Endothelial cell of umbilical vein (primary cell): ENCODE measurements at regions not wholly inside any gene's neighbourhood (a gene's known extent, or its start where the extent isn't known, plus 50 kb on each side); places are given as distances from the start of the nearest gene placed in this dataset.

Source experiments
- BruUV-seq: library from RNA; stranded (reverse); fragments of 400-500 nt; replicated peaks from 2 replicates; lab custom pipeline; 2021; lab: Mats Ljungman, UMichigan
- CTCF ChIA-PET: fragments of 300-600, 350-600 bp; sonication (Branson Sonifier 250); formaldehyde crosslinking; loops from one replicate; lab custom pipeline; 2021; ENCODE audit warnings: antibody characterized with exemption, inconsistent platforms; lab: Charles Lee
- POLR2A ChIA-PET: fragments of 300-600, 350-600 bp; sonication (Branson Sonifier 250); formaldehyde crosslinking; loops from one replicate; lab custom pipeline; 2021; ENCODE audit warnings: antibody characterized with exemption, inconsistent platforms; lab: Charles Lee
- DNase-seq: peaks from one replicate; pipeline ENCODE4 v3.0.0-alpha.2; 2011; ENCODE audit warnings: low read depth, low spot score
- FAIRE-seq: peaks from 2 replicates; lab custom pipeline; 2011; peaks lifted over from hg19 to GRCh38; lab: Jason Lieb, UNC
- H2AFZ ChIP-seq: 2 replicates; pipeline ENCODE4 v1.6.0; 2012; ENCODE audit warnings: low read depth, low read length, control low read depth, inconsistent platforms
- H3K27ac ChIP-seq: 2 replicates; pipeline ENCODE4 v1.5.1; 2011; ENCODE audit warnings: low read depth, mild to moderate bottlenecking, control low read depth, low read length, moderate library complexity; ENCODE audit not compliant: insufficient read depth
- H3K27me3 ChIP-seq, 2 experiments: 2 replicates each; pipeline versions ENCODE4 v1.6.0 to v1.6.1; 2011; ENCODE audit warnings: low read length in 2 of 2, mixed read lengths in 1 of 2; ENCODE audit not compliant: control insufficient read depth in 2 of 2, insufficient read depth in 2 of 2
- H3K36me3 ChIP-seq, 2 experiments: 2 replicates in 1 of 2; 3 replicates in 1 of 2; pipeline ENCODE4 v1.5.1; 2011; ENCODE audit warnings: low read length in 2 of 2, mild to moderate bottlenecking in 1 of 2, moderate library complexity in 1 of 2; ENCODE audit not compliant: control insufficient read depth in 2 of 2, insufficient read depth in 2 of 2; ENCODE audit errors: extremely low read depth in 1 of 2
- H3K4me1 ChIP-seq: 3 replicates; pipeline ENCODE4 v1.5.1; 2011; ENCODE audit warnings: mild to moderate bottlenecking, low read length; ENCODE audit not compliant: control insufficient read depth, insufficient read depth; ENCODE audit errors: extremely low read depth
- H3K4me2 ChIP-seq: 2 replicates; pipeline ENCODE4 v1.6.1; 2011; ENCODE audit warnings: low read length, control low read depth, mixed read lengths; ENCODE audit not compliant: insufficient read depth
- H3K4me3 ChIP-seq, 3 experiments: fragments of 200-600 bp in 1 of 3; sonication (generic), shearing (Covaris generic) in 1 of 3; replicated peaks in 1 of 3; 2 replicates each; pipeline ENCODE4 v1.5.1; 2011 to 2016; ENCODE audit warnings: control low read depth in 3 of 3, low read length in 3 of 3, mild to moderate bottlenecking in 2 of 3, inconsistent platforms in 1 of 3, low read depth in 1 of 3, moderate library complexity in 1 of 3; ENCODE audit not compliant: insufficient read depth in 1 of 3
- H3K79me2 ChIP-seq: 2 replicates; pipeline ENCODE4 v1.6.0; 2012; ENCODE audit warnings: low read length, inconsistent platforms; ENCODE audit not compliant: control insufficient read depth, insufficient read depth
- H3K9ac ChIP-seq: replicated peaks from 2 replicates; pipeline ENCODE3; 2011; ENCODE audit warnings: low read length, control low read depth; ENCODE audit not compliant: insufficient read depth; ENCODE audit errors: extremely low read depth
- H3K9me1 ChIP-seq: replicated peaks from 3 replicates; pipeline ENCODE4 v1.6.0; 2011; ENCODE audit warnings: mild to moderate bottlenecking, low read length; ENCODE audit not compliant: control insufficient read depth, insufficient read depth; ENCODE audit errors: extremely low read depth
- H3K9me3 ChIP-seq: replicated peaks from 2 replicates; pipeline ENCODE4 v1.5.1; 2012; ENCODE audit warnings: low read length, inconsistent platforms; ENCODE audit not compliant: control insufficient read depth, insufficient read depth
- H4K20me1 ChIP-seq: replicated peaks from 2 replicates; pipeline ENCODE3; 2011; ENCODE audit warnings: mild to moderate bottlenecking, low read length; ENCODE audit not compliant: control insufficient read depth, insufficient read depth; ENCODE audit errors: extremely low read depth
- CTCF ChIP-seq, 2 donors: IDR thresholded peaks; 1 replicate in 1 of 2; 2 replicates in 1 of 2; pipeline ENCODE4 v1.5.1; 2011; ENCODE audit warnings: low read length in 2 of 2, mild to moderate bottlenecking in 2 of 2, moderate library complexity in 2 of 2, control low read depth in 1 of 2, inconsistent platforms in 1 of 2, low read depth in 1 of 2; ENCODE audit not compliant: insufficient read depth in 1 of 2; ENCODE audit errors: extremely low read depth in 1 of 2
- EZH2 ChIP-seq: IDR thresholded peaks from 2 replicates; pipeline ENCODE4 v1.6.1; 2012; ENCODE audit warnings: borderline replicate concordance, low read depth, mild to moderate bottlenecking, moderate library complexity, low read length, inconsistent platforms; ENCODE audit not compliant: severe bottlenecking
- FOS ChIP-seq: IDR thresholded peaks from 2 replicates; pipeline ENCODE4 v1.6.1; 2011; ENCODE audit warnings: mild to moderate bottlenecking, low read length, moderate library complexity, borderline replicate concordance; ENCODE audit not compliant: insufficient read depth
- GATA2 ChIP-seq: IDR thresholded peaks from 2 replicates; pipeline ENCODE4 v1.7.0; 2011; ENCODE audit warnings: low read depth, mild to moderate bottlenecking, moderate library complexity, mixed read lengths, low read length; ENCODE audit not compliant: insufficient read length, insufficient read depth
- JUN ChIP-seq: IDR thresholded peaks from 2 replicates; pipeline ENCODE4 v1.6.1; 2011; ENCODE audit warnings: borderline replicate concordance, low read depth; ENCODE audit not compliant: insufficient read length, insufficient read depth
- MAX ChIP-seq: IDR thresholded peaks from 2 replicates; pipeline ENCODE4 v1.6.1; 2011; ENCODE audit not compliant: insufficient read depth, insufficient read length
- MYC ChIP-seq: IDR thresholded peaks from one replicate; pipeline ENCODE4 v1.6.1; 2011; ENCODE audit warnings: mild to moderate bottlenecking, low read depth, low read length
- POLR2A ChIP-seq: IDR thresholded peaks from 2 replicates; pipeline ENCODE4 v1.6.1; 2012; ENCODE audit warnings: low read depth, mild to moderate bottlenecking, control low read depth, low read length
- POLR2AphosphoS5 ChIP-seq: IDR thresholded peaks from 2 replicates; pipeline ENCODE4 v1.6.1; 2012; ENCODE audit warnings: low read depth, mild to moderate bottlenecking, control low read depth, low read length, moderate library complexity; ENCODE audit not compliant: insufficient read depth
- dilution Hi-C: fragments of 300-500 bp; cut with MboI; formaldehyde crosslinking; loops from one replicate; pipeline ENCODE4 v1.15.0; 2019; ENCODE audit warnings: low sequenced_read_pairs; ENCODE audit not compliant: extremely low pct_ligation_motif_present
- intact Hi-C: fragments of 100-400 bp; cut with micrococcal nuclease; formaldehyde crosslinking; loops from one replicate; pipeline ENCODE4 v1.10.0; 2022

GRCh38 chr3:162354356-162354755 is 857.7 kb downstream of the OTOL1 start:
- H3K4me1 ChIP-seq = no peaks in the 10 kb centered on the region
- H3K4me2 ChIP-seq = no peak overlapping the region
- BruUV-seq = no TSS peak
- ChIA-PET CTCF (no interaction called here), POLR2A (no interaction called here)
- H3K79me2 ChIP-seq = no peaks in the 10 kb centered on the region
- H3K4me3 ChIP-seq = no peak overlapping the region
- H2AFZ ChIP-seq = no peak overlapping the region
- no peak overlapping the region for H3K9ac ChIP-seq
- DNase-seq (no peak), FAIRE-seq (no peak)
- H3K36me3 ChIP-seq = no peaks in the 10 kb centered on the region
- peaks cover 2% of the 10 kb centered on the region for H3K9me3 ChIP-seq
- dilution Hi-C loops = no loop called here
- no peak overlapping the region for H3K27ac ChIP-seq
- H3K9me1 ChIP-seq = no peaks in the 10 kb centered on the region
- intact Hi-C loops = no loop called here
- H4K20me1 ChIP-seq = no peaks in the 10 kb centered on the region
- H3K27me3 ChIP-seq = no peaks in the 10 kb centered on the region
- TF ChIP-seq POLR2A (no peak), FOS (no peak), POLR2AphosphoS5 (no peak), JUN (no peak), EZH2 (no peak), MYC (no peak), GATA2 (no peak), CTCF (IDR thresholded peaks at IDR 0.05; ENCODE audit: extremely low read depth in 1 of 2, insufficient read depth in 1 of 2, low read depth in 1 of 2, low read length in 2 of 2) (no peak), MAX (no peak)
